IMR-90 (cell line): ENCODE measurements at regions not wholly inside any gene's neighbourhood (a gene's known extent, or its start where the extent isn't known, plus 50 kb on each side); places are given as distances from the start of the nearest gene placed in this dataset.

Experiments used
- ATAC-seq: fragments of 200-7000 bp; cut with Tn5 transposase; 2 replicates; pipeline ENCODE4 v1.9.1; 2020; ENCODE audit warnings: low read depth, mild to moderate bottlenecking, moderate library complexity
- BruUV-seq: library from RNA; stranded (reverse); fragments of 400-500 nt; replicated peaks from 2 replicates; lab custom pipeline; 2021; lab: Mats Ljungman, UMichigan
- CTCF ChIA-PET: fragments of 300-600 bp; formaldehyde crosslinking; extraction: SDS; loops from one replicate; lab custom pipeline; 2021; ENCODE audit warnings: antibody characterized with exemption; lab: Yijun Ruan, JAX
- POLR2A ChIA-PET: fragments of 300-600 bp; sonication (Branson Sonifier 250); formaldehyde crosslinking; loops from one replicate; lab custom pipeline; 2022; ENCODE audit warnings: antibody characterized with exemption; ENCODE audit not compliant: unreplicated experiment; lab: Charles Lee
- DNase-seq: peaks from one replicate; pipeline ENCODE4 v3.0.0; 2013
- H2AFZ ChIP-seq: replicated peaks from 2 replicates; pipeline ENCODE3; 2013; ENCODE audit warnings: low read length, mild to moderate bottlenecking; ENCODE audit not compliant: poor library complexity
- H2AK5ac ChIP-seq: 2 replicates; pipeline ENCODE4 v1.6.1; 2013; ENCODE audit warnings: low read depth, low read length, inconsistent platforms
- H2AK9ac ChIP-seq: replicated peaks from 2 replicates; pipeline ENCODE3; 2013; ENCODE audit warnings: mild to moderate bottlenecking, low read depth, low read length, moderate library complexity; ENCODE audit not compliant: poor library complexity
- H2BK120ac ChIP-seq: 2 replicates; pipeline ENCODE4 v1.6.1; 2013; ENCODE audit warnings: low read depth, low read length, inconsistent platforms
- H2BK15ac ChIP-seq: 3 replicates; pipeline ENCODE4 v1.6.1; 2013; ENCODE audit warnings: low read depth, low read length, inconsistent platforms
- H2BK20ac ChIP-seq: 2 replicates; pipeline ENCODE4 v1.6.1; 2013; ENCODE audit warnings: low read depth, mild to moderate bottlenecking, inconsistent platforms, low read length, moderate library complexity
- H2BK5ac ChIP-seq: 2 replicates; pipeline ENCODE4 v1.6.1; 2013; ENCODE audit warnings: mild to moderate bottlenecking, low read depth, low read length, inconsistent platforms; ENCODE audit not compliant: poor library complexity, severe bottlenecking
- H3K14ac ChIP-seq: replicated peaks from 2 replicates; pipeline ENCODE4 v1.6.1; 2013; ENCODE audit warnings: low read depth, low read length, inconsistent platforms
- H3K18ac ChIP-seq: 2 replicates; pipeline ENCODE4 v1.6.1; 2013; ENCODE audit warnings: low read depth, low read length, control low read depth
- H3K23ac ChIP-seq: 2 replicates; pipeline ENCODE4 v1.6.1; 2013; ENCODE audit warnings: low read depth, low read length, inconsistent platforms
- H3K27ac ChIP-seq: 2 replicates; pipeline ENCODE4 v1.5.1; 2013; ENCODE audit warnings: mild to moderate bottlenecking, control low read depth, low read length; ENCODE audit not compliant: insufficient read depth
- H3K27me3 ChIP-seq: 2 replicates; pipeline ENCODE4 v1.6.1; 2013; ENCODE audit warnings: low read length; ENCODE audit not compliant: control insufficient read depth, insufficient read depth
- H3K36me3 ChIP-seq: 2 replicates; pipeline ENCODE4 v1.6.1; 2013; ENCODE audit warnings: low read length, mixed read lengths; ENCODE audit not compliant: control insufficient read depth, insufficient read depth
- H3K4ac ChIP-seq: 2 replicates; pipeline ENCODE4 v1.6.1; 2013; ENCODE audit warnings: low read depth, low read length, inconsistent platforms
- H3K4me1 ChIP-seq: 2 replicates; pipeline ENCODE4 v1.6.1; 2013; ENCODE audit warnings: low read length, mixed read lengths; ENCODE audit not compliant: control insufficient read depth, insufficient read depth
- H3K4me2 ChIP-seq: 2 replicates; pipeline ENCODE4 v1.6.1; 2013; ENCODE audit warnings: low read depth, mild to moderate bottlenecking, control low read depth, low read length, moderate library complexity
- H3K4me3 ChIP-seq: 2 replicates; pipeline ENCODE4 v1.5.1; 2013; ENCODE audit warnings: low read depth, mild to moderate bottlenecking, control low read depth, low read length, moderate library complexity; ENCODE audit not compliant: insufficient read depth
- H3K56ac ChIP-seq: 2 replicates; pipeline ENCODE4 v1.6.1; 2013; ENCODE audit warnings: low read length, inconsistent platforms; ENCODE audit not compliant: insufficient read depth; ENCODE audit errors: extremely low read depth
- H3K79me1 ChIP-seq, 2 experiments: 2 replicates each; pipeline ENCODE4 v1.6.1; 2013; ENCODE audit warnings: low read length in 2 of 2, inconsistent platforms in 1 of 2, low read depth in 1 of 2
- H3K9ac ChIP-seq: 2 replicates; pipeline ENCODE4 v1.6.1; 2013; ENCODE audit warnings: low read depth, low read length, control low read depth
- H3K9me1 ChIP-seq: 2 replicates; pipeline ENCODE4 v1.6.1; 2013; ENCODE audit warnings: low read length, inconsistent platforms; ENCODE audit not compliant: insufficient read depth
- H3K9me3 ChIP-seq: 2 replicates; pipeline ENCODE4 v1.6.1; 2013; ENCODE audit warnings: low read length; ENCODE audit not compliant: control insufficient read depth, insufficient read depth
- H4K20me1 ChIP-seq: 2 replicates; pipeline ENCODE4 v1.6.1; 2013; ENCODE audit warnings: low read length, inconsistent platforms; ENCODE audit not compliant: insufficient read depth
- H4K5ac ChIP-seq: 2 replicates; pipeline ENCODE4 v1.6.1; 2013; ENCODE audit warnings: mild to moderate bottlenecking, low read depth, low read length, control low read depth
- H4K8ac ChIP-seq, 2 experiments: 2 replicates each; pipeline ENCODE4 v1.6.1; 2013; ENCODE audit warnings: low read depth in 2 of 2, low read length in 2 of 2, control low read depth in 1 of 2, inconsistent platforms in 1 of 2
- H4K91ac ChIP-seq: 2 replicates; pipeline ENCODE4 v1.6.1; 2013; ENCODE audit warnings: low read depth, low read length, inconsistent platforms; ENCODE audit not compliant: insufficient read depth
- BHLHE40 ChIP-seq: fragments of 150-350 bp; IDR thresholded peaks from 2 replicates; pipeline ENCODE4 v1.6.1; 2016; ENCODE audit warnings: mild to moderate bottlenecking, low read depth, low read length
- CEBPB ChIP-seq: IDR thresholded peaks from 2 replicates; pipeline ENCODE4 v1.6.1; 2012; ENCODE audit warnings: low read depth, low read length, improper control_type of control experiment
- CHD1 ChIP-seq: IDR thresholded peaks from 2 replicates; pipeline ENCODE4 v1.6.1; 2012; ENCODE audit warnings: low read depth, low read length, improper control_type of control experiment
- ELK1 ChIP-seq: fragments of 150-350 bp; IDR thresholded peaks from 2 replicates; pipeline ENCODE4 v1.6.1; 2016; ENCODE audit warnings: low read depth, mild to moderate bottlenecking, low read length, moderate library complexity, borderline replicate concordance
- FOS ChIP-seq: fragments of 150-350 bp; IDR thresholded peaks from 2 replicates; pipeline ENCODE4 v1.6.1; 2016; ENCODE audit warnings: low read depth, low read length
- MAFK ChIP-seq: IDR thresholded peaks from 2 replicates; pipeline ENCODE4 v1.6.1; 2012; ENCODE audit warnings: low read depth, low read length, improper control_type of control experiment
- MAZ ChIP-seq: IDR thresholded peaks from 2 replicates; pipeline ENCODE4 v1.6.1; 2012; ENCODE audit warnings: low read depth, mild to moderate bottlenecking, low read length, improper control_type of control experiment, moderate library complexity, borderline replicate concordance
- MXI1 ChIP-seq: IDR thresholded peaks from 2 replicates; pipeline ENCODE4 v1.6.1; 2012; ENCODE audit warnings: low read depth, mild to moderate bottlenecking, low read length, moderate library complexity, borderline replicate concordance
- NFE2L2 ChIP-seq: fragments of 150-350 bp; IDR thresholded peaks from 2 replicates; pipeline ENCODE4 v1.6.1; 2016; ENCODE audit warnings: low read depth, mild to moderate bottlenecking, low read length
- POLR2A ChIP-seq: IDR thresholded peaks from 2 replicates; pipeline ENCODE4 v1.6.1; 2012; ENCODE audit warnings: mild to moderate bottlenecking, low read depth, low read length
- RAD21 ChIP-seq: IDR thresholded peaks from 2 replicates; pipeline ENCODE4 v1.6.1; 2012; ENCODE audit warnings: low read length, improper control_type of control experiment
- RCOR1 ChIP-seq: IDR thresholded peaks from 2 replicates; pipeline ENCODE4 v1.6.1; 2012; ENCODE audit warnings: mild to moderate bottlenecking, low read length, improper control_type of control experiment; ENCODE audit not compliant: insufficient replicate concordance
- RFX5 ChIP-seq: IDR thresholded peaks from 2 replicates; pipeline ENCODE4 v1.8.0; 2012; ENCODE audit warnings: low read depth, mild to moderate bottlenecking, low read length, moderate library complexity
- SMC3 ChIP-seq: fragments of 150-350 bp; IDR thresholded peaks from 2 replicates; pipeline ENCODE4 v1.6.1; 2016; ENCODE audit warnings: low read depth, mild to moderate bottlenecking, antibody characterized with exemption, low read length, moderate library complexity
- USF2 ChIP-seq: fragments of 150-350 bp; IDR thresholded peaks from 2 replicates; pipeline ENCODE4 v1.6.1; 2017; ENCODE audit warnings: mild to moderate bottlenecking, antibody characterized with exemption, low read length, low read depth
- WGBS, 2 experiments: methylation state at CpG; one replicate each; pipeline versions ENCODE4 v1.1.5 to v1.1.7; 2013; ENCODE audit warnings: missing lambda C conversion rate in 2 of 2; ENCODE audit not compliant: insufficient read length in 1 of 2; ENCODE audit errors: extremely low coverage in 2 of 2; 5-methylcytosine and 5-hydroxymethylcytosine counted together
- dilution Hi-C: fragments of 300-500 bp; cut with HindIII; formaldehyde crosslinking; loops from one replicate; pipeline ENCODE4 v1.14.3; 2018; ENCODE audit warnings: low sequenced_read_pairs; ENCODE audit not compliant: unreplicated experiment
- in situ Hi-C: fragments of 300-500 bp; cut with MboI; formaldehyde crosslinking; loops from 3 replicates; pipeline ENCODE4 v1.14.3; 2019; ENCODE audit warnings: low sequenced_read_pairs, inconsistent platforms, mixed read lengths
- intact Hi-C: fragments of 100-400 bp; cut with micrococcal nuclease; formaldehyde crosslinking; loops from 2 replicates; pipeline ENCODE4 v1.10.0; 2022
- TF ChIP-seq, protein P1 (sequence below): conservative IDR thresholded peaks from 2 replicates; pipeline ENCODE4 v1.5.1; 2012; ENCODE audit warnings: mild to moderate bottlenecking, low read depth, low read length, improper control_type of control experiment

GRCh38 chr2:607709-608108 lies 69.5 kb downstream of the TMEM18 start:
- TF ChIP-seq MXI1 (no peak), USF2 (no peak), RFX5 (no peak), MAZ (no peak), RCOR1 (no peak), RAD21 (no peak), CHD1 (no peak), SMC3 (no peak), MAFK (no peak), BHLHE40 (no peak), POLR2A (no peak), ELK1 (no peak), CEBPB (no peak), NFE2L2 (no peak), FOS (no peak)
- TF ChIP-seq, protein P1, sequence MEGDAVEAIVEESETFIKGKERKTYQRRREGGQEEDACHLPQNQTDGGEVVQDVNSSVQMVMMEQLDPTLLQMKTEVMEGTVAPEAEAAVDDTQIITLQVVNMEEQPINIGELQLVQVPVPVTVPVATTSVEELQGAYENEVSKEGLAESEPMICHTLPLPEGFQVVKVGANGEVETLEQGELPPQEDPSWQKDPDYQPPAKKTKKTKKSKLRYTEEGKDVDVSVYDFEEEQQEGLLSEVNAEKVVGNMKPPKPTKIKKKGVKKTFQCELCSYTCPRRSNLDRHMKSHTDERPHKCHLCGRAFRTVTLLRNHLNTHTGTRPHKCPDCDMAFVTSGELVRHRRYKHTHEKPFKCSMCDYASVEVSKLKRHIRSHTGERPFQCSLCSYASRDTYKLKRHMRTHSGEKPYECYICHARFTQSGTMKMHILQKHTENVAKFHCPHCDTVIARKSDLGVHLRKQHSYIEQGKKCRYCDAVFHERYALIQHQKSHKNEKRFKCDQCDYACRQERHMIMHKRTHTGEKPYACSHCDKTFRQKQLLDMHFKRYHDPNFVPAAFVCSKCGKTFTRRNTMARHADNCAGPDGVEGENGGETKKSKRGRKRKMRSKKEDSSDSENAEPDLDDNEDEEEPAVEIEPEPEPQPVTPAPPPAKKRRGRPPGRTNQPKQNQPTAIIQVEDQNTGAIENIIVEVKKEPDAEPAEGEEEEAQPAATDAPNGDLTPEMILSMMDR, result no peak
- no peak overlapping the region for H2BK15ac ChIP-seq
- no peak overlapping the region for H2AFZ ChIP-seq
- no peak for DNase-seq
- no peak overlapping the region for H3K14ac ChIP-seq
- no peak overlapping the region for H4K5ac ChIP-seq
- H3K27ac ChIP-seq, result no peak overlapping the region
- intact Hi-C loops, result no loop called here
- no peaks in the 10 kb centered on the region for H3K4me1 ChIP-seq
- H2BK120ac ChIP-seq, result no peak overlapping the region
- no peak overlapping the region for H4K91ac ChIP-seq
- no peaks in the 10 kb centered on the region for H3K36me3 ChIP-seq
- H3K4me2 ChIP-seq, result no peak overlapping the region
- no peak overlapping the region for H2AK9ac ChIP-seq
- no peak overlapping the region for H2BK5ac ChIP-seq
- H3K18ac ChIP-seq, result no peak overlapping the region
- no CpG with 5 or more reads among the region's 4 CpGs for WGBS, 2 experiments
- peaks cover 39% of the 10 kb centered on the region for H3K9me3 ChIP-seq
- no peak overlapping the region for H2AK5ac ChIP-seq
- no peak overlapping the region for H2BK20ac ChIP-seq
- no peak overlapping the region for H3K23ac ChIP-seq
- H3K4me3 ChIP-seq, result no peak overlapping the region
- H4K8ac ChIP-seq, result no peak overlapping the region
- H3K9me1 ChIP-seq, result no peaks in the 10 kb centered on the region
- no peak overlapping the region for H3K56ac ChIP-seq
- no peak for ATAC-seq
- no peak overlapping the region for H3K4ac ChIP-seq
- H4K20me1 ChIP-seq, result no peaks in the 10 kb centered on the region
- dilution Hi-C loops, result no loop called here
- H3K79me1 ChIP-seq, result no peaks in the 10 kb centered on the region
- POLR2A ChIA-PET, result no interaction called here
- CTCF ChIA-PET, result no interaction called here
- in situ Hi-C loops, result no loop called here
- BruUV-seq, result no TSS peak
- H3K27me3 ChIP-seq, result no peaks in the 10 kb centered on the region
- no peak overlapping the region for H3K9ac ChIP-seq
